ENCODE measurements at regions not wholly inside any gene's neighbourhood (a gene's known extent, or its start where the extent isn't known, plus 50 kb on each side); places are given as distances from the start of the nearest gene placed in this dataset.

DNA sequence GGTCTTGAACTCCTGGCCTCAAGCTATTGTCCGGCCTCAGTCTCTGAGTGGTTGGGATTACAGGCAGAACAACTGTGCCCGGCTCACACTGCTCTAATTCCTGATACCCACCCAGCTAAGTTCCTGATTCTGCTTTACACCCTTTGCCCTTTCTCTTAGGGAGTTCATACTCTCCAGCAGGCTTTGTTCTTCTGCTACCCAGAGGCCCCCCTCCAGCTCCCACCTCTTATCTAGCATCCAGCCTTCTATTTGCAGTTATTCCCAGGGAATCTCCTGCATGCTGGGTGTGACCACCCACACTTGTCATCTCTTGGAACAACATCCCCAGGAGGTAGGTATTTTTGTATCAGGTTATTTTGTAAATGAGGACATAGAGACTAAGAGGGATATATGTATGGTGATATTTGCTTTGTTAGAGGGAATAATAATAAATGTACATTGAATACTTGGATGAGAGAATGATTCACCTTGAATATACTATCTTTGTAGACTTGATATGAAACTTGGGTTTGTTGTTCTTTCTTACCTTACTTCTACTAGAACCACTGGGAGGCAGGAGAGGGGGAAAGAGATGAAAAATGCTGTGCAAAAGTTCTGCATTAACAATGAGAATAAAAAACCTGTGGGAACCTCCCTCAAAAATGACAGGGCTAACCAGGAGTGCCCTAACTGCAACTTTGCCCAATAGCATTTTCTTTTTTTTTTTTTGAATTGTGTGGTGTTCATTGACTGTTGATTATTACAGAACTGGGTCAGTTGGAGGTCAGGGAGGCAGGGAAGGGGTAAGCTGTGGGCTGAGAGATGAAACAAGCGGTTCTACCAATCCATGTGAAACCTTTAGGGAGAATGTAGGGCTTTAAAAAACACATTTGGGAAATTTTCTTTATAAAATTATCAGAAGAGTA, 157.4 kb downstream of the SPRY1 start:
- Histone ChIP-seq H3K4me3 (no peak overlapping the region), H3K4me1 (no peaks in the 10 kb centered on the region), H4K20me1 (no peaks in the 10 kb centered on the region), H3K36me3 (no peaks in the 10 kb centered on the region), H3K9ac (no peak overlapping the region), H3K4me2 (no peak overlapping the region), H3K27me3 (no peaks in the 10 kb centered on the region), H3K27ac (no peak overlapping the region), H3K9me3 (no peaks in the 10 kb centered on the region)
- no peak for TF ChIP-seq Cebpa-rat (IDR thresholded peaks at IDR 0.05)

DNA sequence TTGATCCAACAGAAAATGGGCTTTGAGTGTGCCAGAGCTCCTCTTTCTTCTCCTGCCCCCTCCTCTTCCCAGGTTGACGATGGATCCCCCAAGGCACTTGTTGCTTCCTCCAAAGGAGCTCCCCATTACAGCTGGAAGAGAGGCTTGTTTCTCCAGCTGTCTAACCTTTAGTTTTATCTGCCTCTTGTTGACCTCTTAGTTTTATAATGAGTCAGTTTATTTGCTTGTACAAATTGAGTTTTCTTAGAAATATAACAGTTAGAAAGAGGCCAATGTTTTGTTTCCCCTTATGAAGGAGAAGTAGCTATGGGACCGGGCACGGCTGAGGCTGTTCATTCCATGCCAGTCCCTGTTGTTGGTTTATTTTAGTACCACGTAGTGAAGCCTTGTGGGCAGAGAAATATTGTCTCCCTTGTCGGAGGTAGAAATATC, 158.2 kb downstream of the SPRY1 start:
- Histone ChIP-seq H3K27me3 (no peaks in the 10 kb centered on the region), H3K4me1 (no peaks in the 10 kb centered on the region), H3K27ac (no peak overlapping the region), H3K4me3 (no peak overlapping the region), H3K9me3 (no peaks in the 10 kb centered on the region), H4K20me1 (no peaks in the 10 kb centered on the region), H3K36me3 (no peaks in the 10 kb centered on the region), H3K4me2 (no peak overlapping the region), H3K9ac (no peak overlapping the region)
- no peak for TF ChIP-seq Cebpa-rat (IDR thresholded peaks at IDR 0.05)

DNA sequence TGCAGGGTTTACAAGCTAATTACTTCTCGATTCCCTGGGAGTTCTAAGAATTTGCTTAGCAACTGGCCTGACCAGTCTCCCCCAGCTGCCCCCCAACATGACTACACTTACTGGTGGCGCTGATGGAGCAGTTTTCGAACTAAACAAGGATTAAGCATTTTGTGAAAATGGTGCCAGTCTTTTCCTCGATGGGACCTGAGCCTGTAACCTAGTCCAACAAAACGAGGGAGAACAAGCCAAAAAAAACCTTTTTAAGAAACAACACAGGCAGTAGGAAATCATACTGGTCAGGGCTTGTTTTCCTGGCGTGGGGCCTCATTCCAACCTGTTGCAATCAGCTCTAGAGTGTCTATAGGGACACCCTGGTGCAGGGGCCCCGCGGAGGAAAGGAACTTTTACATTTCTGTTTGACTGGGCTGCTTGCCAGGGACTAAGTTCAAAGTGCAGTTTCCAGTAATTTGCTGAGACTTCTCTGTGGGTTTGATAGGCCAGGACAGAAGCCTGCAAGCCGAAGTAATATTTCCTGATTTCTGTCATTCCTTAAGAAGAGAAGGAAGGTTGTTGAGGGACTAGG, 158.7 kb downstream of the SPRY1 start:
- no peak overlapping the region for H3K4me3 ChIP-seq
- H3K9ac ChIP-seq: no peak overlapping the region
- no peak for TF ChIP-seq Cebpa-rat (IDR thresholded peaks at IDR 0.05)
- H4K20me1 ChIP-seq: no peaks in the 10 kb centered on the region
- H3K4me2 ChIP-seq: no peak overlapping the region
- no peaks in the 10 kb centered on the region for H3K27me3 ChIP-seq
- H3K36me3 ChIP-seq: no peaks in the 10 kb centered on the region
- no peaks in the 10 kb centered on the region for H3K4me1 ChIP-seq
- H3K27ac ChIP-seq: no peak overlapping the region
- H3K9me3 ChIP-seq: no peaks in the 10 kb centered on the region

DNA sequence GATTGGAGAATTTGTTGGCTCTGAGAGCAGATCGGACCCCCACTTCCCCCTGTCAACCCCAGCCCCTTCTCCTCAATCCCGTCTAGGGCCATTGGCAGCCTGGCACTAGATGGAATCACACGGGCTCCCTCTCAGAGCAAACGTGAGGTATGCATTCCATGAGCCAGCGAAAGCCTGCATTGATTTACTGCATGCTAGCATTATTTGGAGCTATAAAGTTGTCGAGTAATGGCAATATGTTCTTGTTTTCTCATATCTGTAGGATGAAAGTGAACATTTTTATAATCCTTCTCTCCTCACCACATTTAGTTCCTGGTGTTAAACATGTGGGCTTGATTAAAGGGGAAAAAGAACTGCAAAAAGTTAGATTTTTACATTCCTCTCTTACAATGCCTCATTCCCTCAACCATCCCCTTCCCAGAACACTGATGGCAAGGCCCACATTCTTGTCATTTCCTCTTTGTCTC, 159.2 kb downstream of the SPRY1 start:
- H3K27ac ChIP-seq: no peak overlapping the region
- TF ChIP-seq Cebpa-rat (IDR thresholded peaks at IDR 0.05): no peak
- H3K4me1 ChIP-seq: no peaks in the 10 kb centered on the region

DNA sequence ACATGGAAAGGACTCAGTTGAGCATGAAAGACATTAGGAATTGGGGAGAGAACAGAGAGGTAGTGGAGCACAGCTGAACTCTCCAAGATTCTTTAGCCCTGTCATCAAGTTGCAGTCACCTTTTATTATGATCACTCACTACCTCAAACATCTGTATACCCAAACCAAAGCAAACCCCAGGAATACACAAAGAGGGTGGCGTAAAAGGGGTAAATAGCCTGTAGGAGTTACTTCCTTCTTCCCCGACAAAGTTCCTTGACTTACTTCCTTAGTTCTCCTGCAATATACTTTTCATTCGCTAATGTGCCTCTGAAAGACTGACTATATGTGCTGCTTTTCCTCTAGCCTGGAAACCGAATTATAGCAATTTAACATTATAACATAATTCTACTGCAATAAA, 159.9 kb downstream of the SPRY1 start:
- Histone ChIP-seq H3K27ac (no peak overlapping the region), H3K9me3 (no peaks in the 10 kb centered on the region), H3K4me2 (no peak overlapping the region)

More for the DNA sequence above, 159.2 kb downstream of the SPRY1 start:
- Histone ChIP-seq H3K27me3 (no peaks in the 10 kb centered on the region), H4K20me1 (no peaks in the 10 kb centered on the region), H3K36me3 (no peaks in the 10 kb centered on the region), H3K4me2 (no peak overlapping the region), H3K4me3 (no peak overlapping the region), H3K9ac (no peak overlapping the region), H3K9me3 (no peaks in the 10 kb centered on the region)

DNA sequence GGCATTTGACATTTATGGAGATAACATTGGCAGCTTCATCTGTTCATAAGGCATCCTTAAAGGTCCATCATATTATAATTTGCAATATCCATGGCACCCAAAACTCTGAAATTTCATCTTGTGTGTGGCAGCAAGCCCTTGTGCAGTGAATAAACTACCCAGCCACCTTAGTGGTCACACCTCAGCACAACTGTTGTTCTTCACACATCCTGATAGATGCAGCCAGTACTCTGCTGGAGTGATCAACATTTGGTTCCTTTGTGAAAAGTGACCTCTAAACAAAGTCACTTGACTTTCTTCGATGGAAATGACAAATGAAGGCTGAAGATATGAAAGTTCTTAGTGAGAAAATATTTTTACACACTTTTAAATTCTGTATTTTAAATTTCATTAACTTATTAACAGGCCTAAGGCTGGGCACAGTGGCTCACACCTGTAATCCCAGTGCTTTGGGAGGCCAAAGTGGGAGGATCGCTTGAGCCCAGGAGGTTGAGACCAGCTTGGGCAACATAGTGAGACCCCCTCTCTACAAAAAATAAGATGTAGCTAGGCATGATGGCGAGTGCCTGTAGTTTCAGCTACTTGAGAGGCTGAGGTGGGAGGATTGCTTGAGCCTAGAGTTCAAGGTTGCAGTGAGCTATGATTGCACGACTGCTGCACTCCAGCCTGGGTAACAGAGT, 161.4 kb downstream of the SPRY1 start:
- no peaks in the 10 kb centered on the region for H3K27me3 ChIP-seq
- no peak overlapping the region for H3K9ac ChIP-seq
- no peak for TF ChIP-seq Cebpa-rat (IDR thresholded peaks at IDR 0.05)
- H3K4me1 ChIP-seq: no peaks in the 10 kb centered on the region
- H3K9me3 ChIP-seq: no peaks in the 10 kb centered on the region
- no peaks in the 10 kb centered on the region for H4K20me1 ChIP-seq
- no peak overlapping the region for H3K4me3 ChIP-seq
- no peaks in the 10 kb centered on the region for H3K36me3 ChIP-seq
- no peak overlapping the region for H3K4me2 ChIP-seq
- no peak overlapping the region for H3K27ac ChIP-seq

More for the DNA sequence above, 159.9 kb downstream of the SPRY1 start:
- Histone ChIP-seq H3K4me3 (no peak overlapping the region), H3K27me3 (no peaks in the 10 kb centered on the region), H3K4me1 (no peaks in the 10 kb centered on the region), H4K20me1 (no peaks in the 10 kb centered on the region), H3K9ac (no peak overlapping the region), H3K36me3 (no peaks in the 10 kb centered on the region)
- no peak for TF ChIP-seq Cebpa-rat (IDR thresholded peaks at IDR 0.05)

DNA sequence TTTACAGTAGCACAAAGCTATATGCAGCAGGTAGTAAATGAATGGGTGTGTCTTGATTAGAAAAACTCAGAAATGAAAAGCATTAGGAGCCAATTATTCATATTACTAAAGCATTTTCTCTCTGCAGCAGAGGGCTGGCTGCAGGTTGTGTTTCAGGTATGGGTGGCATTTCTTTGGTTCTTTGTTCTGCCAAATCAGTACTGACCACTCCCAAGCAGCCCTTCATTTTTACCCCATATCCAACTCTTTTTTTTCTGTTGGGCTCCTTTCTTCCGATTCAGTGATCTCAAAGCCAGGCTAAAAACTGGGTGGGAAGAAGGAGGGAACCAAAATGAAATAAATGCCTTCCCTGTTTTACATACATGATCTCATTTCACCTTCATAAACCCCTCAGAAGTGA, 162.3 kb downstream of the SPRY1 start:
- H3K27ac ChIP-seq: no peak overlapping the region
- no peaks in the 10 kb centered on the region for H3K27me3 ChIP-seq
- H3K9me3 ChIP-seq: no peaks in the 10 kb centered on the region
- no peak overlapping the region for H3K4me2 ChIP-seq
- TF ChIP-seq Cebpa-rat (IDR thresholded peaks at IDR 0.05): no peak
- H3K36me3 ChIP-seq: no peaks in the 10 kb centered on the region
- no peak overlapping the region for H3K4me3 ChIP-seq
- H4K20me1 ChIP-seq: no peaks in the 10 kb centered on the region
- H3K9ac ChIP-seq: no peak overlapping the region
- H3K4me1 ChIP-seq: no peaks in the 10 kb centered on the region

DNA sequence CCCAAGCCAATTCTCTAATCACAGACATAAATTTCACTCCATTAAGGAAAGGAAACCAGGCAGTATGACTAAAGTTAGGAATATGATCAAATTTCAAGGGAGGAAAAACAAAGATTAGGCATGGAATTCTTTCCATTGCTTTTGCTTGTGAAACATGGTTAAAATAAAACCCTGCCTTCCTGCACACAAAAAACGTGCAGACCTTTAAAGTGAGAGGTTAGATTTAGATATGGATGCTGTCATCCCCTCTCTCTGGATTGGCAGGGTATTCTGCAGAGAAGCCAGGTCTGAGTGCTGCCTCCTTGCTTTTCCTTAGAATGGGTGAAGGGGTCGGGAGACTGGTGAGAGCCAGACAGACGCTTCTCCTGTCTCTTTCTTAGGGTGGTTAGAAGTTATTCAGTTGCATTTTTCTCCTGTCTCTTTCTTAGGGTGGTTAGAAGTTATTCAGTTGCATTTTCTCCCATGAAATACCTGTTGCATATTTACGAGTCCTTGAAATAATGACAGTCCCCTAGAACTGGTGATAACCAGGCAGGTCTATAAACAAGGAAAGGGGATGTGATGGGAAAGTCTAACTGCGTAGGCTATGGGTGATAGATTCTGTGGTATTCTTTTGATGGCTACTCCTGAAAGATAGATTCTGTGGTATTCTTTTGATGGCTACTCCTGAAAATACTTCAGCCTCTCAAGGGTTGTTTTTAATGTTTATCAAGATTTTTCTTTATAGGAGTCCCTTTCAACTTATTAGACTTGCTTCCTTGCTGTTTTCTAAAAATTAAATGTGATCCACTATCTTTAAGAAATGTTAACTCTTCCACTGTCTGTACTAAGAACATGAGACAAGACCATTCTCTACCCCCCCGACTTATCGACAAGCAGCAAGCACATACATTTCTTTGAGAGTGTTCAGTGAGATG, 163.6 kb downstream of the SPRY1 start:
- no peaks in the 10 kb centered on the region for H3K36me3 ChIP-seq
- no peaks in the 10 kb centered on the region for H3K27me3 ChIP-seq
- no peaks in the 10 kb centered on the region for H4K20me1 ChIP-seq
- H3K27ac ChIP-seq: no peak overlapping the region
- H3K4me1 ChIP-seq: no peaks in the 10 kb centered on the region
- H3K4me3 ChIP-seq: no peak overlapping the region
- no peak for TF ChIP-seq Cebpa-rat (IDR thresholded peaks at IDR 0.05)
- H3K9me3 ChIP-seq: no peaks in the 10 kb centered on the region
- no peak overlapping the region for H3K4me2 ChIP-seq
- H3K9ac ChIP-seq: no peak overlapping the region

DNA sequence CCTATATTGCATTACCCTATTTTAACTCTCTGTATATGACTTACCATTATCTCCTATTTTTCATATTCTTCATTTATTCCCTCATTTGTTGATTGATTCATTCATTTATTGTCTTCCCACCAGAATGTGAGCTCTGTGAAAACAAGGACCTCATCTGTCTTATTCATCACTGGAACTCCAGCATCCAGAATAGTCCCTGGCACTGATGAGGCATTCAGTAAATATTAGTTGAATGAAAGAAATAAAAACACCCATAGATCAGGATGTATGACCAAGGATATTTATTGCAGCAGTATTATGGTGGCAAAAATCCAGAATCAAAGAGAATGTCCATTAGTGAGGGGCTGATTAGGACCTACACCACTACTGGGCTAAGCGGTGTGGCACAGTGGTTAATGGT, 164.9 kb downstream of the SPRY1 start:
- Histone ChIP-seq H3K27me3 (no peaks in the 10 kb centered on the region), H3K4me3 (no peak overlapping the region), H3K4me2 (no peak overlapping the region), H3K36me3 (no peaks in the 10 kb centered on the region), H3K9ac (no peak overlapping the region), H4K20me1 (no peaks in the 10 kb centered on the region), H3K27ac (no peak overlapping the region), H3K9me3 (peaks cover 1% of the 10 kb centered on the region; the same call in 1 of the 2 replicates), H3K4me1 (no peaks in the 10 kb centered on the region)
- TF ChIP-seq Cebpa-rat (IDR thresholded peaks at IDR 0.05): no peak

Data from BLaER1 (cell line).